Right lobe of liver (tissue), 6 donors: ENCODE measurements at regions not wholly inside any gene's neighbourhood (a gene's known extent, or its start where the extent isn't known, plus 50 kb on each side); places are given as distances from the start of the nearest gene placed in this dataset.

Experiments used
- ATAC-seq, 4 donors: fragments of 200-7000 bp; cut with Tn5 transposase; one replicate each; pipeline ENCODE4 v1.9.1; 2020; ENCODE audit warnings: mild to moderate bottlenecking in 4 of 4, moderate library complexity in 4 of 4
- DNase-seq, 3 donors: peaks; one replicate each; pipeline ENCODE4 v3.0.0-alpha.2; 2020
- H3K27ac ChIP-seq, 3 donors: fragments of 200-600 bp; one replicate each; pipeline ENCODE4 v1.8.0; 2022
- H3K27me3 ChIP-seq, 2 donors: fragments of 200-600 bp; one replicate each; pipeline ENCODE4 v1.8.0; 2022
- H3K36me3 ChIP-seq, 4 donors: fragments of 200-600 bp; sonication (generic) in 1 of 4; one replicate each; pipeline versions ENCODE4 v1.5.1 to v1.8.0; 2017 to 2022; ENCODE audit warnings: control low read depth in 1 of 4
- H3K4me1 ChIP-seq, 4 donors: fragments of 200-600 bp; sonication (generic) in 1 of 4; one replicate each; pipeline versions ENCODE4 v1.5.1 to v1.8.0; 2017 to 2022; ENCODE audit warnings: control low read depth in 1 of 4
- H3K4me3 ChIP-seq, 3 donors: fragments of 200-600 bp; one replicate each; pipeline ENCODE4 v1.8.0; 2022
- H3K9me3 ChIP-seq, 4 donors: fragments of 200-600 bp; sonication (generic) in 1 of 4; one replicate each; pipeline versions ENCODE4 v1.5.1 to v1.8.0; 2017 to 2022; ENCODE audit warnings: control low read depth in 1 of 4
- CTCF ChIP-seq, 4 donors: fragments of 200-600 bp in 3 of 4; fragments of 450-650 bp in 1 of 4; IDR thresholded peaks; one replicate each; pipeline versions ENCODE4 v1.5.1 to v1.8.0; 2016 to 2022; ENCODE audit warnings: antibody characterized with exemption in 4 of 4, mild to moderate bottlenecking in 2 of 4
- POLR2A ChIP-seq: fragments of 450-650 bp; IDR thresholded peaks from one replicate; pipeline ENCODE4 v1.6.1; 2017; ENCODE audit warnings: antibody characterized with exemption, mild to moderate bottlenecking
- WGBS: methylation state at CpG from one replicate; pipeline ENCODE4 v1.1.6; 2018; ENCODE audit warnings: low coverage, low lambda C conversion rate; ENCODE audit not compliant: insufficient coverage; ENCODE audit errors: missing lambda C conversion rate; 5-methylcytosine and 5-hydroxymethylcytosine counted together
- intact Hi-C, 2 donors: fragments of 100-400 bp; cut with DNase I; formaldehyde crosslinking; loops; one replicate each; pipeline versions ENCODE4 v1.11.2 to v1.14.1; 2022
- donor health status: DM: no; HTN: yes; CAD: no.
- donor health status: DM: no; HTN: no; CAD: no.
- donor health status: DM: no; HTN: no; CAD: no.
- donor health status: DM: no; HTN: yes; CAD: no.
- donor health status: DM: no; HTN: yes; CAD: no.

GRCh38 chr4:83885256-83886182 lies 349.6 kb downstream of the GPAT3 start:
- ATAC-seq (no peak), DNase-seq (no peak)
- no peak overlapping the region for H3K4me3 ChIP-seq
- TF ChIP-seq POLR2A (no peak), CTCF (IDR thresholded peaks at IDR 0.05) (no peak)
- H3K27me3 ChIP-seq = no peaks in the 10 kb centered on the region
- H3K27ac ChIP-seq = no peak overlapping the region
- H3K36me3 ChIP-seq = no peaks in the 10 kb centered on the region
- intact Hi-C loops = no loop called here
- H3K9me3 ChIP-seq = no peaks in the 10 kb centered on the region
- WGBS = 59% methylated on average over 6 of the region's 6 CpGs
- no peaks in the 10 kb centered on the region for H3K4me1 ChIP-seq

- Histone ChIP-seq H3K27me3 (no peaks in the 10 kb centered on the region), H3K27ac (no peak overlapping the region), H3K9me3 (no peaks in the 10 kb centered on the region), H3K4me3 (no peak overlapping the region), H3K36me3 (no peaks in the 10 kb centered on the region), H3K4me1 (no peaks in the 10 kb centered on the region)
- intact Hi-C loops = no loop called here
- ATAC-seq = no peak
- DNase-seq = no peak
- whole genome bisulfite sequencing = 80% methylated on average over 1 of the region's 1 CpG
- TF ChIP-seq POLR2A (no peak), CTCF (IDR thresholded peaks at IDR 0.05) (no peak)
These were observed 340.1 kb downstream of the GPAT3 start for GRCh38 chr4:83876047-83876446.

GRCh38 chr4:83875437-83875836 lies 339.5 kb downstream of the GPAT3 start:
- Histone ChIP-seq H3K27me3 (no peaks in the 10 kb centered on the region), H3K36me3 (no peaks in the 10 kb centered on the region), H3K9me3 (no peaks in the 10 kb centered on the region), H3K27ac (no peak overlapping the region), H3K4me3 (no peak overlapping the region), H3K4me1 (no peaks in the 10 kb centered on the region)
- no peak for ATAC-seq
- 35% methylated on average over 2 of the region's 2 CpGs for WGBS
- intact Hi-C loops = no loop called here
- TF ChIP-seq POLR2A (no peak), CTCF (IDR thresholded peaks at IDR 0.05) (no peak)
- no peak for DNase-seq

- Histone ChIP-seq H3K27ac (no peak overlapping the region), H3K4me1 (no peaks in the 10 kb centered on the region), H3K27me3 (no peaks in the 10 kb centered on the region), H3K4me3 (no peak overlapping the region), H3K36me3 (no peaks in the 10 kb centered on the region), H3K9me3 (no peaks in the 10 kb centered on the region)
- 73% methylated on average over 2 of the region's 2 CpGs for WGBS
- intact Hi-C loops = no loop called here
- ATAC-seq (no peak), DNase-seq (no peak)
- TF ChIP-seq CTCF (IDR thresholded peaks at IDR 0.05) = no peak
- TF ChIP-seq POLR2A = no peak
These were observed 338.1 kb downstream of the GPAT3 start for GRCh38 chr4:83873996-83874395.
